Suprapubic skin (tissue), 4 donors: ENCODE measurements at regions not wholly inside any gene's neighbourhood (a gene's known extent, or its start where the extent isn't known, plus 50 kb on each side); places are given as distances from the start of the nearest gene placed in this dataset.

Source experiments
- DNase-seq, 2 donors: peaks; one replicate each; pipeline ENCODE4 v3.0.0-alpha.2; 2019; ENCODE audit warnings: low spot score in 2 of 2
- H3K27ac ChIP-seq: fragments of 200-600 bp; sonication (generic); one replicate; pipeline ENCODE4 v1.5.1; 2019
- H3K27me3 ChIP-seq: fragments of 200-600 bp; sonication (generic); one replicate; pipeline ENCODE4 v1.5.1; 2019
- H3K36me3 ChIP-seq: fragments of 200-600 bp; sonication (generic); one replicate; pipeline ENCODE4 v1.5.1; 2019
- H3K4me1 ChIP-seq: fragments of 200-600 bp; sonication (generic); one replicate; pipeline ENCODE4 v1.5.1; 2019
- H3K4me3 ChIP-seq: fragments of 200-600 bp; sonication (generic); one replicate; pipeline ENCODE4 v1.5.1; 2019; ENCODE audit warnings: mild to moderate bottlenecking
- H3K9me3 ChIP-seq: fragments of 200-600 bp; sonication (generic); one replicate; pipeline ENCODE4 v1.5.1; 2019
- EP300 ChIP-seq: sonication (generic); formaldehyde crosslinking; IDR thresholded peaks from one replicate; pipeline ENCODE4 v1.6.1; 2017; ENCODE audit warnings: antibody characterized with exemption
- POLR2A ChIP-seq, 2 donors: fragments of 450-650 bp; IDR thresholded peaks; one replicate each; pipeline ENCODE4 v1.6.1; 2017; ENCODE audit warnings: antibody characterized with exemption in 2 of 2, mild to moderate bottlenecking in 2 of 2, moderate library complexity in 2 of 2
- POLR2AphosphoS5 ChIP-seq, 3 donors: sonication (generic); formaldehyde crosslinking; IDR thresholded peaks; one replicate each; pipeline ENCODE4 v1.6.1; 2017; ENCODE audit warnings: antibody characterized with exemption in 3 of 3
- WGBS: methylation state at CpG from one replicate; pipeline ENCODE4 v1.1.5; 2018; 5-methylcytosine and 5-hydroxymethylcytosine counted together
- TF ChIP-seq, protein P1 (sequence below), 2 donors: fragments of 200-600 bp in 1 of 2; fragments of 450-650 bp in 1 of 2; sonication (generic) in 1 of 2; IDR thresholded peaks; one replicate each; pipeline ENCODE4 v1.5.1; 2016 to 2019; ENCODE audit warnings: antibody characterized with exemption in 2 of 2, mild to moderate bottlenecking in 1 of 2, moderate library complexity in 1 of 2

DNA sequence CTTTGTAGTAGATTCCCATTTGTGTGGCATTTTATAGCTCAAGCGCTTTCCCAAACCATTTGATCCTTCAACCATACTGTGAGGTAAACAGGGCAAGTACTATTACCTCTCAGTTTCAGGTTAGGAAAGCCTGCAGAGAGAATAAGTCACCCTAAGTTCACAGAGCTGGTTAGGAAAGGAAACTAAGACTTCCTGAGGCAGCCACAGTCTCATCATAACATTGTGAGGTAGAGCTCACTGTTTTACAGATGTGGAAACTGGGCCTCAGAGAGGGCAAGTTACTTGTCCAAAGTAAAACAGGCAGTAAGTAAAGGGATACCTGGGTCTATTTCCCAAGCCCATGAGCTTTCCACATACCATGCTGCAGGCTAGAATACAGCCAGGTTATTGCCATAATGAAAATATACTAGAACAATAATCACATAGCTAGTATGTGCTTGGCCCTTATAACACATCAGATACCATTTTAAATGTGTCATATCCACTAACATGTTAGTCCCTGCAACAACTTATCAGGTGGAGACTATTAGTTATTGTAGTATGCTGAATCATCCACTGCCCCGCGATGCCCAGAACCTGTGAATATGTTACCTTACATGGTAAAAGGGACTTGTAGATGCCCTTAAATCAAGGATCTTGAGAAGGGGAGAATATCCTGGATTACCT is 150.9 kb upstream of the GRIP1 start:
- no peaks in the 10 kb centered on the region for H3K9me3 ChIP-seq
- DNase-seq: no peak
- no peaks in the 10 kb centered on the region for H3K36me3 ChIP-seq
- no peak overlapping the region for H3K27ac ChIP-seq
- 84% methylated on average over 3 of the region's 3 CpGs for WGBS
- H3K27me3 ChIP-seq: no peaks in the 10 kb centered on the region
- no peak overlapping the region for H3K4me3 ChIP-seq
- no peaks in the 10 kb centered on the region for H3K4me1 ChIP-seq
- TF ChIP-seq EP300 (no peak), POLR2AphosphoS5 (IDR thresholded peaks at IDR 0.05) (no peak)
- TF ChIP-seq, protein P1, sequence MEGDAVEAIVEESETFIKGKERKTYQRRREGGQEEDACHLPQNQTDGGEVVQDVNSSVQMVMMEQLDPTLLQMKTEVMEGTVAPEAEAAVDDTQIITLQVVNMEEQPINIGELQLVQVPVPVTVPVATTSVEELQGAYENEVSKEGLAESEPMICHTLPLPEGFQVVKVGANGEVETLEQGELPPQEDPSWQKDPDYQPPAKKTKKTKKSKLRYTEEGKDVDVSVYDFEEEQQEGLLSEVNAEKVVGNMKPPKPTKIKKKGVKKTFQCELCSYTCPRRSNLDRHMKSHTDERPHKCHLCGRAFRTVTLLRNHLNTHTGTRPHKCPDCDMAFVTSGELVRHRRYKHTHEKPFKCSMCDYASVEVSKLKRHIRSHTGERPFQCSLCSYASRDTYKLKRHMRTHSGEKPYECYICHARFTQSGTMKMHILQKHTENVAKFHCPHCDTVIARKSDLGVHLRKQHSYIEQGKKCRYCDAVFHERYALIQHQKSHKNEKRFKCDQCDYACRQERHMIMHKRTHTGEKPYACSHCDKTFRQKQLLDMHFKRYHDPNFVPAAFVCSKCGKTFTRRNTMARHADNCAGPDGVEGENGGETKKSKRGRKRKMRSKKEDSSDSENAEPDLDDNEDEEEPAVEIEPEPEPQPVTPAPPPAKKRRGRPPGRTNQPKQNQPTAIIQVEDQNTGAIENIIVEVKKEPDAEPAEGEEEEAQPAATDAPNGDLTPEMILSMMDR (IDR thresholded peaks at IDR 0.05): no peak

- Histone ChIP-seq H3K4me1 (no peaks in the 10 kb centered on the region), H3K27me3 (no peaks in the 10 kb centered on the region), H3K4me3 (no peak overlapping the region), H3K36me3 (no peaks in the 10 kb centered on the region), H3K27ac (no peak overlapping the region), H3K9me3 (no peaks in the 10 kb centered on the region)
- no peak for DNase-seq
- WGBS: 84% methylated on average over 4 of the region's 4 CpGs
- TF ChIP-seq EP300 (no peak), POLR2A (IDR thresholded peaks at IDR 0.05) (no peak), POLR2AphosphoS5 (IDR thresholded peaks at IDR 0.05) (no peak)
- TF ChIP-seq, protein P1 (IDR thresholded peaks at IDR 0.05): no peak
Measured at GRCh38 chr12:66831495-66831894, 152.6 kb upstream of the GRIP1 start.

DNA sequence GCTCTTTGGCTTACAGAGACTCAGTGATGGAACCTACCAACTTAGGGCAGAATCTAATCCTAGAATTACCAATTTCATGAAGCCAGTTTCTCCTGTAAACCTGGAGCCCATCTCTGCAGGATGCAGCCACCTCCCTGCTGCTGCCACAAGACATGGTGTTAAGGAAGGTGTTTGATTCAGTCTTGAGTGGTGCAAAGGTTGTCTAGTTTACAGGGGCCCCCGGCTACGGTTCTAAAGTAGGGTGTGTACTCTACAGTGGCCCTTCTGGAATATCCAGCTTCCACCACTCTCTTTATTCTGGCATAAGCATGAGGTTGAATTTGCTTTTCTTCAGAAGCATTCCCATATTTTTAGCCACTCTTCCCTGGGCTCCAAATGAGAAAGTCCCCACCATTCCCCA is 154.1 kb upstream of the GRIP1 start:
- no peaks in the 10 kb centered on the region for H3K9me3 ChIP-seq
- H3K4me3 ChIP-seq: no peak overlapping the region
- DNase-seq: no peak
- no peaks in the 10 kb centered on the region for H3K4me1 ChIP-seq
- no peak overlapping the region for H3K27ac ChIP-seq
- H3K36me3 ChIP-seq: no peaks in the 10 kb centered on the region
- H3K27me3 ChIP-seq: no peaks in the 10 kb centered on the region
- 94% methylated on average over 2 of the region's 2 CpGs for WGBS
- TF ChIP-seq POLR2AphosphoS5 (IDR thresholded peaks at IDR 0.05) (no peak), POLR2A (IDR thresholded peaks at IDR 0.05) (no peak), EP300 (no peak)
- TF ChIP-seq, protein P1 (IDR thresholded peaks at IDR 0.05): no peak

DNA sequence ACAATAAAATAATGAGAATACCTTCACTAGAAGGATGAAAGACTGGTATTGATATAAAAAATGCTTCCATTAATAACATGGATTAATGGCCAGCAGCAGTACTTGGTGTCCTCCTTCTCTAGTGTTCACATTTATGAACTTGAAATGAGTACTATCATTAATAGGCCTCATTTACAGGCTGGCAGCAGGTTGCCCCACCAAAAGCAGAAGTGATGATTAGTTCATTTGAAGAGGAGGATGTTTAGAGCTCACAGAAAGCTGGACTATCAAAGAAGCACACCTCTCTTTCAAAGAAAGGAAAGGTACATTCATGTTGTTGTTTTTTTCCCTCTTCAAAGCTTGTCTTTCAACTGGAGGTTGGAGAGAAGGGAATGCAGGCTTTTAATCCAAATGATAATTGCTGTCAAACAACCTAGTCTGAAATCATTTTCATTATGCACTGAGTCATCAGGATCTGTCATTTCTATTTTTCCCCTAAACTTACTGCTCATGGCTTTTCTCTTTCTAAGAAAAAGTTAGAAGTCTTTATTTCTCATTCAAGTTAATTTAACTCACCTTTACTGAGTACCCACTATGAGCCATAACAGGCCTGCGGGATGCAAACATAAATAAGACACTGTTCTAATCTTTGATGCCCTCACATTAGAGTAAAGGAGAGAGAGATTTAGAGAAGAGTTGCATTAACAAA is 157.9 kb upstream of the GRIP1 start:
- WGBS: 92% methylated on average over 1 of the region's 1 CpG
- Histone ChIP-seq H3K27ac (no peak overlapping the region), H3K27me3 (no peaks in the 10 kb centered on the region)

GRCh38 chr12:66837311-66837627 is 158.4 kb upstream of the GRIP1 start:
- no peak for DNase-seq
- 71% methylated on average over 1 of the region's 1 CpG for WGBS
- Histone ChIP-seq H3K4me1 (no peaks in the 10 kb centered on the region), H3K9me3 (no peaks in the 10 kb centered on the region), H3K4me3 (no peak overlapping the region), H3K27me3 (no peaks in the 10 kb centered on the region), H3K27ac (no peak overlapping the region), H3K36me3 (no peaks in the 10 kb centered on the region)
- TF ChIP-seq EP300 (no peak), POLR2A (IDR thresholded peaks at IDR 0.05) (no peak), POLR2AphosphoS5 (IDR thresholded peaks at IDR 0.05) (no peak)
- TF ChIP-seq, protein P1 (IDR thresholded peaks at IDR 0.05): no peak

More for the DNA sequence above, 157.9 kb upstream of the GRIP1 start:
- no peak for DNase-seq
- H3K4me1 ChIP-seq: no peaks in the 10 kb centered on the region
- no peak for TF ChIP-seq EP300
- TF ChIP-seq POLR2A (IDR thresholded peaks at IDR 0.05): no peak
- TF ChIP-seq, protein P1 (IDR thresholded peaks at IDR 0.05): no peak
- no peak for TF ChIP-seq POLR2AphosphoS5 (IDR thresholded peaks at IDR 0.05)
- H3K4me3 ChIP-seq: no peak overlapping the region
- H3K9me3 ChIP-seq: no peaks in the 10 kb centered on the region
- no peaks in the 10 kb centered on the region for H3K36me3 ChIP-seq
